Brain microvascular endothelial cell (primary cell): ENCODE measurements at regions not wholly inside any gene's neighbourhood (a gene's known extent, or its start where the extent isn't known, plus 50 kb on each side); places are given as distances from the start of the nearest gene placed in this dataset.

Experiments used
- DNase-seq: peaks from one replicate; pipeline ENCODE4 v3.0.0-alpha.2; 2020
- H3K27ac ChIP-seq: fragments of 250-450 bp; sonication (Bioruptor Pico); 2 replicates; pipeline ENCODE4 v1.5.1; 2020; ENCODE audit warnings: mild to moderate bottlenecking, moderate library complexity
- H3K27me3 ChIP-seq: fragments of 250-450 bp; sonication (Bioruptor Pico); replicated peaks from 2 replicates; pipeline ENCODE4 v1.5.1; 2020; ENCODE audit warnings: mild to moderate bottlenecking
- H3K36me3 ChIP-seq: fragments of 250-450 bp; sonication (Bioruptor Pico); replicated peaks from 2 replicates; pipeline ENCODE4 v1.5.1; 2020; ENCODE audit warnings: mild to moderate bottlenecking
- H3K4me3 ChIP-seq: 2 replicates; pipeline ENCODE4 v1.5.1; 2011; ENCODE audit warnings: low read depth, mild to moderate bottlenecking, control low read depth, low read length, moderate library complexity
- CTCF ChIP-seq: IDR thresholded peaks from 2 replicates; pipeline ENCODE4 v1.5.1; 2011; ENCODE audit warnings: low read depth, mild to moderate bottlenecking, moderate library complexity, low read length, control low read depth, inconsistent platforms; ENCODE audit errors: missing control alignments
- in situ Hi-C: cut with HindIII; loops from 2 replicates; pipeline ENCODE4 v1.10.0; 2017; ENCODE audit warnings: low sequenced_read_pairs, low pct_ligation_motif_present

GRCh38 chr14:101616202-101616601 is 54.9 kb downstream of the DIO3 start:
- Histone ChIP-seq H3K27ac (no peak overlapping the region), H3K4me3 (no peak overlapping the region), H3K27me3 (no peaks in the 10 kb centered on the region), H3K36me3 (no peaks in the 10 kb centered on the region)
- in situ Hi-C loops: no loop called here
- no peak for TF ChIP-seq CTCF
- DNase-seq: no peak

- Histone ChIP-seq H3K4me3 (no peak overlapping the region), H3K36me3 (no peaks in the 10 kb centered on the region), H3K27ac (no peak overlapping the region), H3K27me3 (no peaks in the 10 kb centered on the region)
- in situ Hi-C loops: no loop called here
- no peak for TF ChIP-seq CTCF
- DNase-seq: no peak
These were observed 58.2 kb downstream of the DIO3 start for GRCh38 chr14:101619484-101619883.

- TF ChIP-seq CTCF: no peak
- Histone ChIP-seq H3K27me3 (no peaks in the 10 kb centered on the region), H3K4me3 (no peak overlapping the region), H3K27ac (no peak overlapping the region), H3K36me3 (no peaks in the 10 kb centered on the region)
- DNase-seq: no peak
- in situ Hi-C loops: no loop called here
These were observed 58.9 kb downstream of the DIO3 start for GRCh38 chr14:101620031-101620788.

- Histone ChIP-seq H3K36me3 (no peaks in the 10 kb centered on the region), H3K4me3 (no peak overlapping the region), H3K27me3 (no peaks in the 10 kb centered on the region), H3K27ac (no peak overlapping the region)
- no peak for DNase-seq
- TF ChIP-seq CTCF: no peak
- in situ Hi-C loops: no loop called here
These were observed 59.8 kb downstream of the DIO3 start for GRCh38 chr14:101620821-101621785.

- in situ Hi-C loops: no loop called here
- H3K4me3 ChIP-seq: no peak overlapping the region
- H3K27ac ChIP-seq: no peak overlapping the region
- no peaks in the 10 kb centered on the region for H3K36me3 ChIP-seq
- no peak for TF ChIP-seq CTCF
- no peak for DNase-seq
- H3K27me3 ChIP-seq: no peaks in the 10 kb centered on the region
These were observed 61.2 kb downstream of the DIO3 start for GRCh38 chr14:101622251-101623076.
